ENCODE measurements at regions not wholly inside any gene's neighbourhood (a gene's known extent, or its start where the extent isn't known, plus 50 kb on each side); places are given as distances from the start of the nearest gene placed in this dataset.

- no peak for TF ChIP-seq POLR2AphosphoS5 (IDR thresholded peaks at IDR 0.05)
- TF ChIP-seq, protein P1, sequence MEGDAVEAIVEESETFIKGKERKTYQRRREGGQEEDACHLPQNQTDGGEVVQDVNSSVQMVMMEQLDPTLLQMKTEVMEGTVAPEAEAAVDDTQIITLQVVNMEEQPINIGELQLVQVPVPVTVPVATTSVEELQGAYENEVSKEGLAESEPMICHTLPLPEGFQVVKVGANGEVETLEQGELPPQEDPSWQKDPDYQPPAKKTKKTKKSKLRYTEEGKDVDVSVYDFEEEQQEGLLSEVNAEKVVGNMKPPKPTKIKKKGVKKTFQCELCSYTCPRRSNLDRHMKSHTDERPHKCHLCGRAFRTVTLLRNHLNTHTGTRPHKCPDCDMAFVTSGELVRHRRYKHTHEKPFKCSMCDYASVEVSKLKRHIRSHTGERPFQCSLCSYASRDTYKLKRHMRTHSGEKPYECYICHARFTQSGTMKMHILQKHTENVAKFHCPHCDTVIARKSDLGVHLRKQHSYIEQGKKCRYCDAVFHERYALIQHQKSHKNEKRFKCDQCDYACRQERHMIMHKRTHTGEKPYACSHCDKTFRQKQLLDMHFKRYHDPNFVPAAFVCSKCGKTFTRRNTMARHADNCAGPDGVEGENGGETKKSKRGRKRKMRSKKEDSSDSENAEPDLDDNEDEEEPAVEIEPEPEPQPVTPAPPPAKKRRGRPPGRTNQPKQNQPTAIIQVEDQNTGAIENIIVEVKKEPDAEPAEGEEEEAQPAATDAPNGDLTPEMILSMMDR (IDR thresholded peaks at IDR 0.05 in 8 of 11, conservative IDR thresholded peaks at IDR 0.05 in 3 of 11): no peak
Observed at GRCh38 chr3:157610876-157611535, 107.8 kb upstream of the VEPH1 start.
